Esophagus muscularis mucosa (tissue), 4 donors: ENCODE measurements at regions not wholly inside any gene's neighbourhood (a gene's known extent, or its start where the extent isn't known, plus 50 kb on each side); places are given as distances from the start of the nearest gene placed in this dataset.

Experiments
- EP300 ChIP-seq: sonication (generic); formaldehyde crosslinking; IDR thresholded peaks from one replicate; pipeline ENCODE4 v1.6.1; 2017; ENCODE audit warnings: antibody characterized with exemption
- POLR2A ChIP-seq: fragments of 450-650 bp; IDR thresholded peaks from one replicate; pipeline ENCODE4 v1.6.1; 2017; ENCODE audit warnings: antibody characterized with exemption, moderate library complexity, mild to moderate bottlenecking, low read depth
- TF ChIP-seq, protein P1 (sequence below), 3 experiments: fragments of 200-600 bp in 2 of 3; fragments of 450-650 bp in 1 of 3; sonication (generic) in 2 of 3; IDR thresholded peaks; one replicate each; pipeline ENCODE4 v1.5.1; 2017 to 2019; ENCODE audit warnings: antibody characterized with exemption in 3 of 3, mild to moderate bottlenecking in 2 of 3, moderate library complexity in 1 of 3

DNA sequence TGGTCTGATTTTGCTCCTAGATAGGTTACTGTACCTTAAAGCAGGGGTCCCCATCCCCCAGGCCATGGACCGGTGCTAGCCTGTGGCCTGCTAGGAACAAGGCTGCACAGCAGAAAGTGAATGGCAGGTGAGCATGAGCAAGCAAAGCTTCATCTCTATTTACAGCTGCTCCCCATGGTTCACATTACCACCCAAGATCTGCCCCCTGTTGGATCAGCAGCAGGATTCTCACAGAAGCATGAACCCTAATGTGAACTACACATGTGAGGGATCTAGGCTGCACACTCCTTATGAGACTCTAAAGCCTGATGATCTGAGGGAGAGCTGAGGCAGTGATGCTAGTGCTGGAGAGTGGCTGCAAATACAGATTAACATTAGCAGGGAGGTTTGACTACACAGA, 78.1 kb downstream of the DRD1 start:
- TF ChIP-seq, protein P1, sequence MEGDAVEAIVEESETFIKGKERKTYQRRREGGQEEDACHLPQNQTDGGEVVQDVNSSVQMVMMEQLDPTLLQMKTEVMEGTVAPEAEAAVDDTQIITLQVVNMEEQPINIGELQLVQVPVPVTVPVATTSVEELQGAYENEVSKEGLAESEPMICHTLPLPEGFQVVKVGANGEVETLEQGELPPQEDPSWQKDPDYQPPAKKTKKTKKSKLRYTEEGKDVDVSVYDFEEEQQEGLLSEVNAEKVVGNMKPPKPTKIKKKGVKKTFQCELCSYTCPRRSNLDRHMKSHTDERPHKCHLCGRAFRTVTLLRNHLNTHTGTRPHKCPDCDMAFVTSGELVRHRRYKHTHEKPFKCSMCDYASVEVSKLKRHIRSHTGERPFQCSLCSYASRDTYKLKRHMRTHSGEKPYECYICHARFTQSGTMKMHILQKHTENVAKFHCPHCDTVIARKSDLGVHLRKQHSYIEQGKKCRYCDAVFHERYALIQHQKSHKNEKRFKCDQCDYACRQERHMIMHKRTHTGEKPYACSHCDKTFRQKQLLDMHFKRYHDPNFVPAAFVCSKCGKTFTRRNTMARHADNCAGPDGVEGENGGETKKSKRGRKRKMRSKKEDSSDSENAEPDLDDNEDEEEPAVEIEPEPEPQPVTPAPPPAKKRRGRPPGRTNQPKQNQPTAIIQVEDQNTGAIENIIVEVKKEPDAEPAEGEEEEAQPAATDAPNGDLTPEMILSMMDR (IDR thresholded peaks at IDR 0.05) = no peak
- TF ChIP-seq POLR2A (no peak), EP300 (no peak)
